ENCODE measurements at regions not wholly inside any gene's neighbourhood (a gene's known extent, or its start where the extent isn't known, plus 50 kb on each side); places are given as distances from the start of the nearest gene placed in this dataset.

- Histone ChIP-seq H3K4me3 (no peak overlapping the region), H3K9me3 (peaks cover 15% of the 10 kb centered on the region), H3K4me1 (ENCODE audit: low read depth) (no peaks in the 10 kb centered on the region), H3K36me3 (ENCODE audit: low read depth) (no peaks in the 10 kb centered on the region)
- no peak for ATAC-seq
- intact Hi-C loops (cut with DNase I, micrococcal nuclease) = no loop called here
- no peak for DNase-seq
- no peak for TF ChIP-seq CTCF (IDR thresholded peaks at IDR 0.05)
Observed at GRCh38 chr2:162945785-162946184, 107.2 kb upstream of the KCNH7 start.

GRCh38 chr2:162938387-162938786 is 99.8 kb upstream of the KCNH7 start:
- H3K4me1 ChIP-seq (ENCODE audit: low read depth) = no peaks in the 10 kb centered on the region
- DNase-seq (no peak), ATAC-seq (no peak)
- no peak overlapping the region for H3K4me3 ChIP-seq
- H3K36me3 ChIP-seq (ENCODE audit: low read depth) = no peaks in the 10 kb centered on the region
- H3K9me3 ChIP-seq = peaks cover 14% of the 10 kb centered on the region
- intact Hi-C loops (cut with DNase I, micrococcal nuclease) = no loop called here
- no peak for TF ChIP-seq CTCF (IDR thresholded peaks at IDR 0.05)

DNA sequence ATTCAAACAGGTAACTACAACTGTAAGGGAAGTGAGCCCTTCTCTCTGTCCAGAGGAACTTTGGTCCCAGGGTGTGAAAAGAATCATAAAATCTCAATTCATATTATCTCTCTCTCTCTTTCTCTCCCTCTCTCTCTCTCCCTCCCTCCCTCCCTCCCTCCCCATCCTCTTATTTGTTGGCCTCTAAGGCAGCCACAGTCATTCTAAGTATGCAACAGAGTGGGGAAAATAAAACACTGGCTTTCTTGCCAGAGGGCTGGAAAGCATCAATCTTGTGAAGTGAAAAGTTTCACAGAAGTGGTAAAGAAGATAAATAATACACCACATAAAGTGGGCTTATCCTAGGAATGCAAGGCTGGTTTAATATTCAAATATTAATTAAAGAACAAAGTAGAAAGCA is 95.6 kb upstream of the KCNH7 start:
- H3K36me3 ChIP-seq (ENCODE audit: low read depth) = no peaks in the 10 kb centered on the region
- H3K4me1 ChIP-seq (ENCODE audit: low read depth) = no peaks in the 10 kb centered on the region
- ATAC-seq (no peak), DNase-seq (no peak)
- intact Hi-C loops (cut with DNase I, micrococcal nuclease) = no loop called here
- H3K4me3 ChIP-seq = no peak overlapping the region
- H3K9me3 ChIP-seq = no peaks in the 10 kb centered on the region
- no peak for TF ChIP-seq CTCF (IDR thresholded peaks at IDR 0.05)

GRCh38 chr2:162932416-162932815 is 93.8 kb upstream of the KCNH7 start:
- no peak for TF ChIP-seq CTCF (IDR thresholded peaks at IDR 0.05)
- DNase-seq (no peak), ATAC-seq (no peak)
- Histone ChIP-seq H3K4me3 (no peak overlapping the region), H3K4me1 (ENCODE audit: low read depth) (no peaks in the 10 kb centered on the region), H3K9me3 (no peaks in the 10 kb centered on the region), H3K36me3 (ENCODE audit: low read depth) (no peaks in the 10 kb centered on the region)
- intact Hi-C loops (cut with DNase I, micrococcal nuclease) = no loop called here

DNA sequence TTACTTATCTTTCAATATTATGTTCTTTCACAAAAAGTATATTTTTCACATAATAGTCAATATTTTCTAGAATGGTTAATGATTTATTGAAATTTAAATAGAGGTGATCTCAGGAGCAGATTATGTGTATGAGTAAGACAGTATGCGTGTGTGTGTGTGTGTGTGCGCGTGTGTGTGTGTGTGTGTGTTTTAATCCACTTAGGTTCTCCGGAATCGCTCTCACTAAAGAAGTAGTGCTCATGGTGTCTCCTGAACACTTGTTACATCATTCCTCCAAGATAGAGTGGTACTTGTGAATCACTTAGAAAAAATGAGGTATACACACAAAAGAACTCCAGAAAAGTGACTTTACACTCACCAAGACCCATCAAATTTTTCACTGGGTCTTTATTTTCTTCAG is 91.0 kb upstream of the KCNH7 start:
- Histone ChIP-seq H3K4me3 (no peak overlapping the region), H3K36me3 (ENCODE audit: low read depth) (no peaks in the 10 kb centered on the region), H3K9me3 (no peaks in the 10 kb centered on the region), H3K4me1 (ENCODE audit: low read depth) (no peaks in the 10 kb centered on the region)
- DNase-seq (no peak), ATAC-seq (no peak)
- no peak for TF ChIP-seq CTCF (IDR thresholded peaks at IDR 0.05)
- intact Hi-C loops (cut with DNase I, micrococcal nuclease) = no loop called here

GRCh38 chr2:162928356-162928755 is 89.8 kb upstream of the KCNH7 start:
- Histone ChIP-seq H3K36me3 (ENCODE audit: low read depth) (no peaks in the 10 kb centered on the region), H3K4me1 (ENCODE audit: low read depth) (no peaks in the 10 kb centered on the region), H3K4me3 (no peak overlapping the region), H3K9me3 (no peaks in the 10 kb centered on the region)
- intact Hi-C loops (cut with DNase I, micrococcal nuclease) = no loop called here
- DNase-seq (no peak), ATAC-seq (no peak)
- no peak for TF ChIP-seq CTCF (IDR thresholded peaks at IDR 0.05)

Measured in mucosa of descending colon (tissue), 3 donors.